ENCODE measurements at regions not wholly inside any gene's neighbourhood (a gene's known extent, or its start where the extent isn't known, plus 50 kb on each side); places are given as distances from the start of the nearest gene placed in this dataset.

DNA sequence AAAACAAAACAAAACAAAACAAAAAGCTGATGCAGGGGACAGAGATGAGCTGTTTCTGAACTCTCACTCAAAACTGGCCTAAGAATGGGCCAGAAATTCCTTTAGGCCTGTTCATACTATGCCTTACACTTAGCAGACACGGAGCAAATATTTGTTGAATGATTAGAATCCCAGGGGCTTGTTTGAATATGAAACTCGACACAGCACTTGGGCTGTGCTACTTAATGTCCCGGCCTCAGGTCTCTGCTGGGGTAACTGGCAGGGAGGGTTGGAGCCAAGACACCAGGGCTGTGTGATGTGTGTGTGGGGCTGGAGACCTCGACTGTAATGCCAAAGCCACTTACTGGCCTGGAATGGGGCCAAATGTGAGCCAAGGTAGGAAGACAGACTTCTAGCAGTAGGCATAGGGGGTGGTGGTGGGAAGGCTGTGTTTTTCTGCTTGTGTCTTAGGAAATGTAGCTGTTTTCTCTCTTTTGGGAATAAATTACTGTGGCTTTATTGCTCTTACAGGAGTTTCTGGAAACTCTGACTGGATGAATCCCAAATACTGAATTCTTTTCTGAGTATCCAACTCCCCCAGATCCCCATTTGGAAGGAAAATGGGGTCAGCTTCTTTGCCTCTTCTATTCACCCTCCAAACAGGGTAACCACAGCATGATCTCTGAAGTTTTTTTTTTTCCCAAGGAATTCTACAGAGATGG, 66.7 kb downstream of the EMX2 start:
- TF ChIP-seq, protein P1, sequence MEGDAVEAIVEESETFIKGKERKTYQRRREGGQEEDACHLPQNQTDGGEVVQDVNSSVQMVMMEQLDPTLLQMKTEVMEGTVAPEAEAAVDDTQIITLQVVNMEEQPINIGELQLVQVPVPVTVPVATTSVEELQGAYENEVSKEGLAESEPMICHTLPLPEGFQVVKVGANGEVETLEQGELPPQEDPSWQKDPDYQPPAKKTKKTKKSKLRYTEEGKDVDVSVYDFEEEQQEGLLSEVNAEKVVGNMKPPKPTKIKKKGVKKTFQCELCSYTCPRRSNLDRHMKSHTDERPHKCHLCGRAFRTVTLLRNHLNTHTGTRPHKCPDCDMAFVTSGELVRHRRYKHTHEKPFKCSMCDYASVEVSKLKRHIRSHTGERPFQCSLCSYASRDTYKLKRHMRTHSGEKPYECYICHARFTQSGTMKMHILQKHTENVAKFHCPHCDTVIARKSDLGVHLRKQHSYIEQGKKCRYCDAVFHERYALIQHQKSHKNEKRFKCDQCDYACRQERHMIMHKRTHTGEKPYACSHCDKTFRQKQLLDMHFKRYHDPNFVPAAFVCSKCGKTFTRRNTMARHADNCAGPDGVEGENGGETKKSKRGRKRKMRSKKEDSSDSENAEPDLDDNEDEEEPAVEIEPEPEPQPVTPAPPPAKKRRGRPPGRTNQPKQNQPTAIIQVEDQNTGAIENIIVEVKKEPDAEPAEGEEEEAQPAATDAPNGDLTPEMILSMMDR (conservative IDR thresholded peaks at IDR 0.05; ENCODE audit: low read length) = no peak
- TF ChIP-seq EZH2phosphoT487 (IDR thresholded peaks at IDR 0.05; ENCODE audit: borderline replicate concordance, low read depth, low read length) = no peak
- BruUV-seq (replicated peaks) = no TSS peak

GRCh38 chr10:117609796-117610170, 67.2 kb downstream of the EMX2 start:
- H4K20me1 ChIP-seq (ENCODE audit: insufficient read depth, low read length) = no peaks in the 10 kb centered on the region
- H3K27ac ChIP-seq (ENCODE audit: low read depth, low read length, poor library complexity, severe bottlenecking) = no peak overlapping the region
- H3K4me2 ChIP-seq (ENCODE audit: low read length) = no peak overlapping the region
- intact Hi-C loops (cut with micrococcal nuclease; ENCODE audit: unreplicated experiment) = no loop called here
- H3K9me2 ChIP-seq (ENCODE audit: insufficient read depth, low read length) = no peaks in the 10 kb centered on the region
- H3K9me3 ChIP-seq (ENCODE audit: low read length) = no peaks in the 10 kb centered on the region
- BruUV-seq (replicated peaks) = no TSS peak
- no peak overlapping the region for H3K4me3 ChIP-seq (ENCODE audit: low read depth, low read length, poor library complexity, severe bottlenecking)
- no peak for TF ChIP-seq EZH2phosphoT487 (IDR thresholded peaks at IDR 0.05; ENCODE audit: borderline replicate concordance, low read depth, low read length)
- TF ChIP-seq, protein P1 (conservative IDR thresholded peaks at IDR 0.05; ENCODE audit: low read length) = no peak
- DNase-seq (ENCODE audit: low spot score) = no peak
- no peaks in the 10 kb centered on the region for H3K36me3 ChIP-seq (ENCODE audit: insufficient read depth, low read length)
- H3K4me1 ChIP-seq (ENCODE audit: insufficient read depth, low read length, poor library complexity, severe bottlenecking) = no peaks in the 10 kb centered on the region
- ChIA-PET POLR2A (no interaction called here), CTCF (ENCODE audit: unreplicated experiment) (no interaction called here)
- H3K79me2 ChIP-seq (ENCODE audit: insufficient read depth, low read depth, low read length) = no peaks in the 10 kb centered on the region
- no peak overlapping the region for H2AFZ ChIP-seq (ENCODE audit: low read length)

More for the DNA sequence above, 66.7 kb downstream of the EMX2 start:
- Histone ChIP-seq H2AFZ (ENCODE audit: low read length) (no peak overlapping the region), H3K9me2 (ENCODE audit: insufficient read depth, low read length) (no peaks in the 10 kb centered on the region), H3K4me1 (ENCODE audit: insufficient read depth, low read length, poor library complexity, severe bottlenecking) (no peaks in the 10 kb centered on the region), H3K4me3 (ENCODE audit: low read depth, low read length, poor library complexity, severe bottlenecking) (no peak overlapping the region), H4K20me1 (ENCODE audit: insufficient read depth, low read length) (no peaks in the 10 kb centered on the region), H3K27ac (ENCODE audit: low read depth, low read length, poor library complexity, severe bottlenecking) (no peak overlapping the region), H3K79me2 (ENCODE audit: insufficient read depth, low read depth, low read length) (no peaks in the 10 kb centered on the region), H3K4me2 (ENCODE audit: low read length) (no peak overlapping the region), H3K36me3 (ENCODE audit: insufficient read depth, low read length) (no peaks in the 10 kb centered on the region), H3K9me3 (ENCODE audit: low read length) (no peaks in the 10 kb centered on the region)
- ChIA-PET POLR2A (no interaction called here), CTCF (ENCODE audit: unreplicated experiment) (no interaction called here)
- intact Hi-C loops (cut with micrococcal nuclease; ENCODE audit: unreplicated experiment) = no loop called here
- DNase-seq (ENCODE audit: low spot score) = no peak

GRCh38 chr10:117610321-117610720, 67.8 kb downstream of the EMX2 start:
- ChIA-PET POLR2A (no interaction called here), CTCF (ENCODE audit: unreplicated experiment) (no interaction called here)
- H3K4me1 ChIP-seq (ENCODE audit: insufficient read depth, low read length, poor library complexity, severe bottlenecking) = no peaks in the 10 kb centered on the region
- intact Hi-C loops (cut with micrococcal nuclease; ENCODE audit: unreplicated experiment) = no loop called here
- no peaks in the 10 kb centered on the region for H3K79me2 ChIP-seq (ENCODE audit: insufficient read depth, low read depth, low read length)
- H3K4me2 ChIP-seq (ENCODE audit: low read length) = no peak overlapping the region
- H4K20me1 ChIP-seq (ENCODE audit: insufficient read depth, low read length) = no peaks in the 10 kb centered on the region
- no peak for TF ChIP-seq EZH2phosphoT487 (IDR thresholded peaks at IDR 0.05; ENCODE audit: borderline replicate concordance, low read depth, low read length)
- TF ChIP-seq, protein P1 (conservative IDR thresholded peaks at IDR 0.05; ENCODE audit: low read length) = no peak
- no peak for DNase-seq (ENCODE audit: low spot score)
- no TSS peak for BruUV-seq (replicated peaks)
- no peak overlapping the region for H3K4me3 ChIP-seq (ENCODE audit: low read depth, low read length, poor library complexity, severe bottlenecking)
- no peak overlapping the region for H2AFZ ChIP-seq (ENCODE audit: low read length)
- no peak overlapping the region for H3K27ac ChIP-seq (ENCODE audit: low read depth, low read length, poor library complexity, severe bottlenecking)
- no peaks in the 10 kb centered on the region for H3K9me2 ChIP-seq (ENCODE audit: insufficient read depth, low read length)
- H3K9me3 ChIP-seq (ENCODE audit: low read length) = no peaks in the 10 kb centered on the region
- no peaks in the 10 kb centered on the region for H3K36me3 ChIP-seq (ENCODE audit: insufficient read depth, low read length)
